GM10266 (cell line): ENCODE measurements at regions not wholly inside any gene's neighbourhood (a gene's known extent, or its start where the extent isn't known, plus 50 kb on each side); places are given as distances from the start of the nearest gene placed in this dataset.

ENCODE experiments used
- DNase-seq: peaks from one replicate; pipeline ENCODE4 v3.0.0; 2012; ENCODE audit errors: extremely low spot score
- CTCF ChIP-seq: IDR thresholded peaks from 2 replicates; pipeline ENCODE4 v1.5.1; 2012; ENCODE audit warnings: mild to moderate bottlenecking, low read depth; ENCODE audit not compliant: control insufficient read depth, insufficient read depth; ENCODE audit errors: missing control alignments

DNA sequence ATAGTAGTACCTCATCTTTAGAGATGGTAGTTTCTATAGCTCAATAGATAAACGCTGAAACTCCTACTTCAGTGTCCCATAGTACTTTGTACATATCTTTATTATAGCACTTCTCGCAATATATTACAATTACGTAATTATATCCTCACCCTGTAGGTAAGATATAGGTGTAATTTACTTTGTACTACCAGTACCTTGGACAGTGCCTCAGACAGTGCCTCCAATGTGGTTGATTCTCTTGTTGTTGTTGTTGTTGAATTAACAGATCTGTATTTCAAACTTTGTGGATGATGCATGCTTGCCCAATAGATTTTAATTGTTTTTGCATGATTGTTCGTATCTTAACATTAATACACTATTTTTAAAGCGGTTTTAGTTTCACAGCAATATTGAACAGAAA is 188.6 kb downstream of the ARL6IP6 start:
- TF ChIP-seq CTCF, result no peak
- no peak for DNase-seq

GRCh38 chr2:152894051-152894450 is 175.6 kb downstream of the ARL6IP6 start:
- DNase-seq, result no peak
- TF ChIP-seq CTCF, result no peak

DNA sequence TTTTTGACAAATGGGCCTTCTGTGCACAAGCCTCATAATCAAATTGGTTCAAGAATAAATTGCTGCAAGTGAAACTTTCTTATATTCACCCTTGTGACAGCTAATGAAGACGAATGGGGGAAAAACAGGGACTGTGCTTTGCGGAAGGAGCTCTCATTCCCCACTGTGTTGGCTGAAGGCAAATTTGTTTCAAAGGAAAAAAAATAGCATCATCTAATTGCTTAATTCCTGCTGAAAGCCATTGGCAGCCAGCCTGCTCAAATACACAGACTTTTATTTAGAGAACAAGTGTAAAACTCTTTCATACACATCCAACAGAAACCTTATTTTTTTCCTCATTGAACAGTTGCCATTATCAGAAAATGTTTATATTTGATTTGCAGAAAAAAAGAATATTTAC is 172.3 kb downstream of the ARL6IP6 start:
- no peak for DNase-seq
- TF ChIP-seq CTCF, result no peak

GRCh38 chr2:152883951-152884487 is 165.6 kb downstream of the ARL6IP6 start:
- TF ChIP-seq CTCF, result no peak
- no peak for DNase-seq

- no peak for DNase-seq
- no peak for TF ChIP-seq CTCF
Observed at GRCh38 chr2:152881527-152881926, 163.1 kb downstream of the ARL6IP6 start.

GRCh38 chr2:152879275-152879674 is 160.9 kb downstream of the ARL6IP6 start:
- no peak for TF ChIP-seq CTCF
- no peak for DNase-seq

DNA sequence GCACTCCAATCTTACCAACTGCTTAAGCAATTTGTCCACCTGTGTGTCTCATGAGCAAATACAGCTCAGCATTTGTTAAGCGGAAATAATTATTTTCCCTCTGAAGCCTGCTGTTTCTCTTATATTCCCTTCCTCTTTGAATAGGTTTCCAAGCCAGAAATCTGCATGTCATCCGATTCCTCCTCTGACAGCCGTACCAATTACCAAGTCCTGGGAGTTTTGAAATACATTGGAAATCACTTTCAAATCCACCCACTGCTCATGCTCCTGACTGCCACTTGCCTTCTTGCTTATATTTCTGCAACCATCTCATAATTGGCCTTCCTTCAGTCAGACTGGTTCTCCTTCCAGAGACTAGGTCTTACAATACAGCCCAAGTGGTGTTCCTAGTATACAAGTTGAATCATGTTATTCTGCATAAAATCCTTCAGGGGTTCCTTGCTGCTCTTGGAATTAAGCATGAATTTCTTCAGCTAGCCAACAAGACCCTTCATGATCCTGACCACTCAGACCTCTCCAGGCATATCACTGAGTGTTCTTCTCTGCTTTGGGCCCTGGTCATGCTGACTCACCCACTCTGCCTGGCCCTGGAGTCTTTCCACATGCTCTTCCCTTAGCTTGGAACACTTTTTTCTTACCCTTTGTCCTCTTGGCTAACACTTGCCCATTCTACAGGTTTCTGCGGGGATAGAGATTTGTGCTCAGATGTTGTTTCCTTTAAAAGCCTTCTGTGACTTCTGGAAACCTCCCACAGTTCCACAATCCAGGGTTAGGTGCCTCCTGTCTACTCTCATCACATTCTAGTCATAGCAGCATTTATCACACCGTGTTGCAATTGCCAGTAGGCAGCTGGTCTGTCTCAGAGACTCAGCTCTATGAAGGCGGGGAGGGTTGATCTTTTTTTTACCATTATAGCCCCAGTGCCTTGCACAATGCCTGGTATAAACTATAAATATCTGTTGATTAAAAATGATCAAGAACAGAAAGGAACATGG is 157.6 kb downstream of the ARL6IP6 start:
- no peak for DNase-seq
- TF ChIP-seq CTCF, result no peak
